ENCODE measurements at regions not wholly inside any gene's neighbourhood (a gene's known extent, or its start where the extent isn't known, plus 50 kb on each side); places are given as distances from the start of the nearest gene placed in this dataset.

GRCh38 chr1:244254467-244254866, 197.2 kb downstream of the ADSS2 start:
- Histone ChIP-seq H3K9me3 (ENCODE audit: insufficient read depth, low read depth, low read length) (no peaks in the 10 kb centered on the region), H3K4me1 (ENCODE audit: insufficient read depth, low read length) (no peaks in the 10 kb centered on the region), H3K4me2 (ENCODE audit: low read length) (no peak overlapping the region), H3K27me3 (ENCODE audit: insufficient read depth, low read length) (no peaks in the 10 kb centered on the region), H3K27ac (ENCODE audit: low read depth, low read length) (no peak overlapping the region), H2AFZ (ENCODE audit: low read depth, low read length) (no peak overlapping the region), H4K20me1 (ENCODE audit: insufficient read depth, low read length) (no peaks in the 10 kb centered on the region), H3K4me3 (ENCODE audit: insufficient read depth, low read depth, low read length) (no peak overlapping the region), H3K9ac (ENCODE audit: low read length) (no peak overlapping the region), H3K36me3 (ENCODE audit: insufficient read depth, low read length) (no peaks in the 10 kb centered on the region), H3K79me2 (ENCODE audit: insufficient read depth, low read length) (no peaks in the 10 kb centered on the region)
- Mint-ChIP-seq H3K4me3 (ENCODE audit: unreplicated experiment) (no peak overlapping the region), H3K9me3 (ENCODE audit: unreplicated experiment) (no peaks in the 10 kb centered on the region), H3K27ac (ENCODE audit: unreplicated experiment) (no peak overlapping the region), H3K4me1 (ENCODE audit: low read depth, unreplicated experiment) (no peaks in the 10 kb centered on the region), H3K36me3 (ENCODE audit: low read depth, unreplicated experiment) (no peaks in the 10 kb centered on the region), H3K27me3 (ENCODE audit: low read depth, unreplicated experiment) (peaks cover 2% of the 10 kb centered on the region)
- no peak for FAIRE-seq
- TF ChIP-seq EZH2 (IDR thresholded peaks at IDR 0.05; ENCODE audit: insufficient read depth, low read length) (no peak), CTCF (IDR thresholded peaks at IDR 0.05; ENCODE audit: insufficient read depth, low read depth, low read length) (no peak)
- no peak for DNase-seq (ENCODE audit: low read depth)

- H3K4me3 ChIP-seq (ENCODE audit: insufficient read depth, low read depth, low read length), result no peak overlapping the region
- H3K79me2 ChIP-seq (ENCODE audit: insufficient read depth, low read length), result no peaks in the 10 kb centered on the region
- FAIRE-seq (no peak), DNase-seq (ENCODE audit: low read depth) (no peak)
- no peak overlapping the region for H3K27ac ChIP-seq (ENCODE audit: low read depth, low read length)
- no peaks in the 10 kb centered on the region for H3K9me3 ChIP-seq (ENCODE audit: insufficient read depth, low read depth, low read length)
- H4K20me1 ChIP-seq (ENCODE audit: insufficient read depth, low read length), result no peaks in the 10 kb centered on the region
- Mint-ChIP-seq H3K9me3 (ENCODE audit: unreplicated experiment) (no peaks in the 10 kb centered on the region), H3K27ac (ENCODE audit: unreplicated experiment) (no peak overlapping the region), H3K4me1 (ENCODE audit: low read depth, unreplicated experiment) (no peaks in the 10 kb centered on the region), H3K36me3 (ENCODE audit: low read depth, unreplicated experiment) (no peaks in the 10 kb centered on the region), H3K27me3 (ENCODE audit: low read depth, unreplicated experiment) (peaks cover 2% of the 10 kb centered on the region), H3K4me3 (ENCODE audit: unreplicated experiment) (no peak overlapping the region)
- H3K36me3 ChIP-seq (ENCODE audit: insufficient read depth, low read length), result no peaks in the 10 kb centered on the region
- no peak overlapping the region for H2AFZ ChIP-seq (ENCODE audit: low read depth, low read length)
- H3K9ac ChIP-seq (ENCODE audit: low read length), result no peak overlapping the region
- TF ChIP-seq CTCF (IDR thresholded peaks at IDR 0.05; ENCODE audit: insufficient read depth, low read depth, low read length), result no peak
- TF ChIP-seq EZH2 (IDR thresholded peaks at IDR 0.05; ENCODE audit: insufficient read depth, low read length), result no peak
- no peaks in the 10 kb centered on the region for H3K27me3 ChIP-seq (ENCODE audit: insufficient read depth, low read length)
- no peaks in the 10 kb centered on the region for H3K4me1 ChIP-seq (ENCODE audit: insufficient read depth, low read length)
- no peak overlapping the region for H3K4me2 ChIP-seq (ENCODE audit: low read length)
Measured at GRCh38 chr1:244255426-244255965, 196.2 kb downstream of the ADSS2 start.

- Histone ChIP-seq H3K27me3 (ENCODE audit: insufficient read depth, low read length) (no peaks in the 10 kb centered on the region), H3K36me3 (ENCODE audit: insufficient read depth, low read length) (no peaks in the 10 kb centered on the region), H3K27ac (ENCODE audit: low read depth, low read length) (no peak overlapping the region), H3K4me1 (ENCODE audit: insufficient read depth, low read length) (no peaks in the 10 kb centered on the region), H3K9ac (ENCODE audit: low read length) (no peak overlapping the region), H3K79me2 (ENCODE audit: insufficient read depth, low read length) (no peaks in the 10 kb centered on the region), H3K4me2 (ENCODE audit: low read length) (no peak overlapping the region), H4K20me1 (ENCODE audit: insufficient read depth, low read length) (no peaks in the 10 kb centered on the region), H2AFZ (ENCODE audit: low read depth, low read length) (no peak overlapping the region), H3K9me3 (ENCODE audit: insufficient read depth, low read depth, low read length) (no peaks in the 10 kb centered on the region), H3K4me3 (ENCODE audit: insufficient read depth, low read depth, low read length) (no peak overlapping the region)
- FAIRE-seq, result no peak
- DNase-seq (ENCODE audit: low read depth), result no peak
- H3K27ac Mint-ChIP-seq (ENCODE audit: unreplicated experiment), result no peak overlapping the region
- no peaks in the 10 kb centered on the region for H3K4me1 Mint-ChIP-seq (ENCODE audit: low read depth, unreplicated experiment)
- no peaks in the 10 kb centered on the region for H3K9me3 Mint-ChIP-seq (ENCODE audit: unreplicated experiment)
- H3K36me3 Mint-ChIP-seq (ENCODE audit: low read depth, unreplicated experiment), result no peaks in the 10 kb centered on the region
- TF ChIP-seq EZH2 (IDR thresholded peaks at IDR 0.05; ENCODE audit: insufficient read depth, low read length), result no peak
- TF ChIP-seq CTCF (IDR thresholded peaks at IDR 0.05; ENCODE audit: insufficient read depth, low read depth, low read length), result no peak
- H3K27me3 Mint-ChIP-seq (ENCODE audit: low read depth, unreplicated experiment), result peaks cover 2% of the 10 kb centered on the region
- no peak overlapping the region for H3K4me3 Mint-ChIP-seq (ENCODE audit: unreplicated experiment)
Measured at GRCh38 chr1:244256086-244256676, 195.5 kb downstream of the ADSS2 start.
